Ovary (tissue), 3 donors: ENCODE measurements at regions not wholly inside any gene's neighbourhood (a gene's known extent, or its start where the extent isn't known, plus 50 kb on each side); places are given as distances from the start of the nearest gene placed in this dataset.

Source experiments
- CTCF ChIP-seq, 3 donors: fragments of 450-650 bp in 2 of 3; fragments of 200-600 bp in 1 of 3; IDR thresholded peaks; one replicate each; pipeline versions ENCODE4 v1.5.1 to v1.8.0; 2016 to 2022; ENCODE audit warnings: antibody characterized with exemption in 3 of 3, mild to moderate bottlenecking in 1 of 3
- EP300 ChIP-seq: sonication (generic); formaldehyde crosslinking; IDR thresholded peaks from one replicate; pipeline ENCODE4 v1.6.1; 2017; ENCODE audit warnings: antibody characterized with exemption
- POLR2A ChIP-seq: fragments of 450-650 bp; IDR thresholded peaks from one replicate; pipeline ENCODE4 v1.6.1; 2017; ENCODE audit warnings: antibody characterized with exemption, mild to moderate bottlenecking, moderate library complexity
- donor health status: DM: no; HTN: no; CAD: no.

- TF ChIP-seq CTCF (IDR thresholded peaks at IDR 0.05): no peak
- no peak for TF ChIP-seq EP300
- no peak for TF ChIP-seq POLR2A
Observed at GRCh38 chr12:131463174-131463573, 247.7 kb upstream of the SFSWAP start.
